GM23338 (cell line): ENCODE measurements at regions not wholly inside any gene's neighbourhood (a gene's known extent, or its start where the extent isn't known, plus 50 kb on each side); places are given as distances from the start of the nearest gene placed in this dataset.

Experiments used
- ATAC-seq: fragments of 200-7000 bp; cut with Tn5 transposase; 3 replicates; pipeline ENCODE4 v1.9.1; 2020
- DNase-seq: peaks from one replicate; pipeline ENCODE4 v3.0.0-alpha.2; 2015; ENCODE audit warnings: low spot score
- H2AFZ ChIP-seq: fragments of 200-600 bp; sonication (generic); 2 replicates; pipeline ENCODE4 v1.8.0; 2016; ENCODE audit warnings: antibody characterized with exemption, mild to moderate bottlenecking, moderate library complexity
- H3F3A ChIP-seq: fragments of 200-600 bp; sonication (generic); replicated peaks from 2 replicates; pipeline ENCODE4 v1.8.0; 2017; ENCODE audit warnings: antibody characterized with exemption, mixed run types, low read depth
- H3K27ac ChIP-seq: fragments of 200-600 bp; sonication (generic); 2 replicates; pipeline ENCODE4 v1.6.1; 2016; ENCODE audit warnings: low read depth
- H3K27me3 ChIP-seq: fragments of 200-600 bp; sonication (generic); 2 replicates; pipeline ENCODE4 v1.8.0; 2016; ENCODE audit warnings: mild to moderate bottlenecking, mixed run types, moderate library complexity; ENCODE audit not compliant: insufficient read depth
- H3K36me3 ChIP-seq: fragments of 200-600 bp; sonication (generic); 2 replicates; pipeline ENCODE4 v1.8.0; 2016; ENCODE audit warnings: mild to moderate bottlenecking; ENCODE audit not compliant: insufficient read depth
- H3K4me1 ChIP-seq: fragments of 200-600 bp; sonication (generic); 2 replicates; pipeline ENCODE4 v1.8.0; 2016; ENCODE audit warnings: mild to moderate bottlenecking, moderate library complexity; ENCODE audit not compliant: insufficient read depth
- H3K4me2 ChIP-seq: fragments of 200-600 bp; sonication (generic); 2 replicates; pipeline ENCODE4 v1.7.1; 2017; ENCODE audit warnings: mixed run types
- H3K4me3 ChIP-seq: fragments of 200-600 bp; sonication (generic); 2 replicates; pipeline ENCODE4 v1.6.1; 2016; ENCODE audit warnings: mixed run types
- H3K79me2 ChIP-seq: fragments of 200-600 bp; sonication (generic); replicated peaks from 2 replicates; pipeline ENCODE4 v1.8.0; 2017; ENCODE audit warnings: mild to moderate bottlenecking; ENCODE audit not compliant: insufficient read depth
- H3K9me2 ChIP-seq: fragments of 200-600 bp; sonication (generic); 2 replicates; pipeline ENCODE4 v1.8.0; 2017; ENCODE audit not compliant: insufficient read depth
- H4K20me1 ChIP-seq: fragments of 200-600 bp; sonication (generic); replicated peaks from 2 replicates; pipeline ENCODE4 v1.8.0; 2017; ENCODE audit warnings: mild to moderate bottlenecking; ENCODE audit not compliant: insufficient read depth
- H3K27ac Mint-ChIP-seq: 2 replicates; pipeline ENCODE4 v1.8.0; 2020; ENCODE audit warnings: inconsistent platforms, mild to moderate bottlenecking, moderate library complexity, mixed read lengths
- H3K27me3 Mint-ChIP-seq: 3 replicates; pipeline ENCODE4 v1.8.0; 2022; ENCODE audit warnings: low read depth, mild to moderate bottlenecking, moderate library complexity, mixed read lengths, inconsistent platforms; ENCODE audit not compliant: insufficient read depth, poor library complexity
- H3K36me3 Mint-ChIP-seq: 3 replicates; pipeline ENCODE4 v1.8.0; 2021; ENCODE audit warnings: low read depth, mild to moderate bottlenecking, inconsistent platforms, moderate library complexity, mixed read lengths
- H3K4me1 Mint-ChIP-seq: 3 replicates; pipeline ENCODE4 v1.8.0; 2020; ENCODE audit warnings: mild to moderate bottlenecking, inconsistent platforms, mixed read lengths
- H3K4me3 Mint-ChIP-seq: 3 replicates; pipeline ENCODE4 v1.8.0; 2021; ENCODE audit warnings: moderate library complexity, mild to moderate bottlenecking, inconsistent platforms, mixed read lengths
- H3K9me3 Mint-ChIP-seq: 3 replicates; pipeline ENCODE4 v1.8.0; 2020; ENCODE audit warnings: moderate library complexity, mild to moderate bottlenecking, inconsistent platforms, mixed read lengths
- EZH2phosphoT487 ChIP-seq: fragments of 200-600 bp; sonication (generic); IDR thresholded peaks from one replicate; pipeline ENCODE4 v1.8.1; 2018; ENCODE audit warnings: antibody characterized with exemption; ENCODE audit not compliant: unreplicated experiment
- ZNF331 ChIP-seq: fragments of 250-450 bp; sonication (Bioruptor Pico); IDR thresholded peaks from 2 replicates; pipeline ENCODE4 v1.5.0; 2020; ENCODE audit warnings: low read depth, mild to moderate bottlenecking, moderate library complexity
- TF ChIP-seq, protein P1 (sequence below): fragments of 250-450 bp; sonication (Bioruptor Pico); IDR thresholded peaks from 2 replicates; pipeline ENCODE4 v1.5.0; 2020; ENCODE audit warnings: mild to moderate bottlenecking, moderate library complexity

DNA sequence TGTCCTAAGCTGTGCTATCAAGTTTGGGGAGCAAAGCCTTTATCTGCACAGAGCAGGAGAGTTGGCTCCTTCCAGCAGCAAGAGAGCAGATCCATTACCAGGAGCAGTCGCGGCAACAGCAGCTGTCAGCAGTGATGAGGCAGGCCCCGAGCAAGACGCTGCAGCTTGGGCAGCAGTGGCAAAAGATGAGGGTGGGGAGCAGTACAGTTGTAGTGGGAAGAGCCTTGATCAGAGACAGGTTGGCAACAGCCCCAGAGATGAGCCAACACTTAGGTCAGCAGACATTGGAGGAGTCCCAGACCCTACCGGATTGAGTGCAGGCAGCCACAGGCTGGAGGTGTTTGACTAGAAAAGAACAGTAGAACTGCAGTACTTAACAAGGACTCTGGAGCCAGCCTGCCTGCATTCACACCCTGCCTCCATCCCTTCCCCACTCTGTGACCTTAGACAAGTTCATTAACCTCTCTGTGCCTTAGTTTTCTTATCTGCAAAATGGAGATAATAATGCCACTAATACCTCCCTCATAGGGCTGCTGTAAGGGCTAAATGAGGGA lies 117.1 kb upstream of the SERTAD2 start:
- Histone ChIP-seq H4K20me1 (no peaks in the 10 kb centered on the region), H2AFZ (no peak overlapping the region), H3K4me1 (peaks cover 10% of the 10 kb centered on the region), H3K4me3 (no peak overlapping the region), H3K4me2 (no peak overlapping the region), H3F3A (no peaks in the 10 kb centered on the region), H3K27ac (no peak overlapping the region), H3K79me2 (no peaks in the 10 kb centered on the region), H3K27me3 (peaks cover 47% of the 10 kb centered on the region), H3K9me2 (0 out of 2 replicates have a peak, but pooled peaks cover 3% of the 10 kb centered on the region), H3K36me3 (no peaks in the 10 kb centered on the region)
- DNase-seq (no peak), ATAC-seq (no peak)
- Mint-ChIP-seq H3K36me3 (no peaks in the 10 kb centered on the region; the same call in 2 of the 3 replicates), H3K4me3 (no peak overlapping the region), H3K9me3 (no peaks in the 10 kb centered on the region; the same call in 2 of the 3 replicates), H3K4me1 (peaks cover 17% of the 10 kb centered on the region), H3K27me3 (peaks cover 20% of the 10 kb centered on the region), H3K27ac (no peak overlapping the region)
- TF ChIP-seq, protein P1, sequence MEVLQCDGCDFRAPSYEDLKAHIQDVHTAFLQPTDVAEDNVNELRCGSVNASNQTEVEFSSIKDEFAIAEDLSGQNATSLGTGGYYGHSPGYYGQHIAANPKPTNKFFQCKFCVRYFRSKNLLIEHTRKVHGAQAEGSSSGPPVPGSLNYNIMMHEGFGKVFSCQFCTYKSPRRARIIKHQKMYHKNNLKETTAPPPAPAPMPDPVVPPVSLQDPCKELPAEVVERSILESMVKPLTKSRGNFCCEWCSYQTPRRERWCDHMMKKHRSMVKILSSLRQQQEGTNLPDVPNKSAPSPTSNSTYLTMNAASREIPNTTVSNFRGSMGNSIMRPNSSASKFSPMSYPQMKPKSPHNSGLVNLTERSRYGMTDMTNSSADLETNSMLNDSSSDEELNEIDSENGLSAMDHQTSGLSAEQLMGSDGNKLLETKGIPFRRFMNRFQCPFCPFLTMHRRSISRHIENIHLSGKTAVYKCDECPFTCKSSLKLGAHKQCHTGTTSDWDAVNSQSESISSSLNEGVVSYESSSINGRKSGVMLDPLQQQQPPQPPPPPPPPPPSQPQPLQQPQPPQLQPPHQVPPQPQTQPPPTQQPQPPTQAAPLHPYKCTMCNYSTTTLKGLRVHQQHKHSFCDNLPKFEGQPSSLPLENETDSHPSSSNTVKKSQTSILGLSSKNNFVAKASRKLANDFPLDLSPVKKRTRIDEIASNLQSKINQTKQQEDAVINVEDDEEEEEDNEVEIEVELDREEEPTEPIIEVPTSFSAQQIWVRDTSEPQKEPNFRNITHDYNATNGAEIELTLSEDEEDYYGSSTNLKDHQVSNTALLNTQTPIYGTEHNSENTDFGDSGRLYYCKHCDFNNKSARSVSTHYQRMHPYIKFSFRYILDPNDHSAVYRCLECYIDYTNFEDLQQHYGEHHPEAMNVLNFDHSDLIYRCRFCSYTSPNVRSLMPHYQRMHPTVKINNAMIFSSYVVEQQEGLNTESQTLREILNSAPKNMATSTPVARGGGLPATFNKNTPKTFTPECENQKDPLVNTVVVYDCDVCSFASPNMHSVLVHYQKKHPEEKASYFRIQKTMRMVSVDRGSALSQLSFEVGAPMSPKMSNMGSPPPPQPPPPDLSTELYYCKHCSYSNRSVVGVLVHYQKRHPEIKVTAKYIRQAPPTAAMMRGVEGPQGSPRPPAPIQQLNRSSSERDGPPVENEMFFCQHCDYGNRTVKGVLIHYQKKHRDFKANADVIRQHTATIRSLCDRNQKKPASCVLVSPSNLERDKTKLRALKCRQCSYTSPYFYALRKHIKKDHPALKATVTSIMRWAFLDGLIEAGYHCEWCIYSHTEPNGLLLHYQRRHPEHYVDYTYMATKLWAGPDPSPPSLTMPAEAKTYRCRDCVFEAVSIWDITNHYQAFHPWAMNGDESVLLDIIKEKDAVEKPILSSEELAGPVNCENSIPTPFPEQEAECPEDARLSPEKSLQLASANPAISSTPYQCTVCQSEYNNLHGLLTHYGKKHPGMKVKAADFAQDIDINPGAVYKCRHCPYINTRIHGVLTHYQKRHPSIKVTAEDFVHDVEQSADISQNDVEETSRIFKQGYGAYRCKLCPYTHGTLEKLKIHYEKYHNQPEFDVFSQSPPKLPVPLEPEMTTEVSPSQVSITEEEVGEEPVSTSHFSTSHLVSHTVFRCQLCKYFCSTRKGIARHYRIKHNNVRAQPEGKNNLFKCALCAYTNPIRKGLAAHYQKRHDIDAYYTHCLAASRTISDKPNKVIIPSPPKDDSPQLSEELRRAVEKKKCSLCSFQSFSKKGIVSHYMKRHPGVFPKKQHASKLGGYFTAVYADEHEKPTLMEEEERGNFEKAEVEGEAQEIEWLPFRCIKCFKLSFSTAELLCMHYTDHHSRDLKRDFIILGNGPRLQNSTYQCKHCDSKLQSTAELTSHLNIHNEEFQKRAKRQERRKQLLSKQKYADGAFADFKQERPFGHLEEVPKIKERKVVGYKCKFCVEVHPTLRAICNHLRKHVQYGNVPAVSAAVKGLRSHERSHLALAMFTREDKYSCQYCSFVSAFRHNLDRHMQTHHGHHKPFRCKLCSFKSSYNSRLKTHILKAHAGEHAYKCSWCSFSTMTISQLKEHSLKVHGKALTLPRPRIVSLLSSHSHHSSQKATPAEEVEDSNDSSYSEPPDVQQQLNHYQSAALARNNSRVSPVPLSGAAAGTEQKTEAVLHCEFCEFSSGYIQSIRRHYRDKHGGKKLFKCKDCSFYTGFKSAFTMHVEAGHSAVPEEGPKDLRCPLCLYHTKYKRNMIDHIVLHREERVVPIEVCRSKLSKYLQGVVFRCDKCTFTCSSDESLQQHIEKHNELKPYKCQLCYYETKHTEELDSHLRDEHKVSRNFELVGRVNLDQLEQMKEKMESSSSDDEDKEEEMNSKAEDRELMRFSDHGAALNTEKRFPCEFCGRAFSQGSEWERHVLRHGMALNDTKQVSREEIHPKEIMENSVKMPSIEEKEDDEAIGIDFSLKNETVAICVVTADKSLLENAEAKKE = no peak

DNA sequence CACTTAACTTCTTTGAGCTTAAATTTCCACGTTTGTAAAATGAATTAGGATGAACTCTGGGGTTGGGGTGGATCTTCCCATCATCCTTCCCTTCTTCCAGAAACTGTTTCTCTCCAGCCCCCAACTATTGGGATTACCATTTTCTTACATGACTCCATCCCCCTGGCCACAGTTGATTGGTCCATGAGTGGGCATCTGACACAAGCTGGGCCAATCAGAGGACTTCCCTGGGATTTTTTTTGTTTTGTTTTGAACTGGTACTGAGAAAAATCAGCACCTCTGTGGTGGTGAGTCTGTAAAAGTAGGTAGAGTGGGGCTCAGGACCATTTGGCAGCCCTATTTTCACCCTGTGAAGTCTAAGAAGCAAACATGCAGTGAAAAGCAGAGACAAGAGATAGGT lies 118.0 kb upstream of the SERTAD2 start:
- H3K4me1 Mint-ChIP-seq = peaks cover 17% of the 10 kb centered on the region
- H3K4me3 Mint-ChIP-seq = no peak overlapping the region
- H3K36me3 ChIP-seq = no peaks in the 10 kb centered on the region
- H3K4me1 ChIP-seq = peaks cover 9% of the 10 kb centered on the region
- H3K27ac ChIP-seq = no peak overlapping the region
- H3F3A ChIP-seq = no peaks in the 10 kb centered on the region
- no peak for ATAC-seq
- H2AFZ ChIP-seq = no peak overlapping the region
- no peak overlapping the region for H3K4me2 ChIP-seq
- H3K36me3 Mint-ChIP-seq = no peaks in the 10 kb centered on the region; the same call in 2 of the 3 replicates
- no peak for DNase-seq
- H3K27me3 ChIP-seq = peaks cover 38% of the 10 kb centered on the region
- no peaks in the 10 kb centered on the region for H4K20me1 ChIP-seq
- no peaks in the 10 kb centered on the region; the same call in 1 of the 3 replicates for H3K9me3 Mint-ChIP-seq
- no peak overlapping the region for H3K27ac Mint-ChIP-seq
- peaks cover 16% of the 10 kb centered on the region for H3K27me3 Mint-ChIP-seq
- H3K9me2 ChIP-seq = 0 out of 2 replicates have a peak, but pooled peaks cover 3% of the 10 kb centered on the region
- no peak for TF ChIP-seq EZH2phosphoT487
- TF ChIP-seq ZNF331 (CRISPR knock-in tag) = no peak
- TF ChIP-seq, protein P1 = no peak
- H3K79me2 ChIP-seq = no peaks in the 10 kb centered on the region
- no peak overlapping the region for H3K4me3 ChIP-seq
